SJCRH30 (cell line): ENCODE measurements at regions not wholly inside any gene's neighbourhood (a gene's known extent, or its start where the extent isn't known, plus 50 kb on each side); places are given as distances from the start of the nearest gene placed in this dataset.
"Not testable (repeated sequence)": the region's sequence is repeated elsewhere in the genome, so short reads cannot be mapped to it uniquely, and the experiment has no call there.

Experiments
- DNase-seq, 2 experiments: peaks; one replicate each; pipeline ENCODE4 v3.0.0-alpha.2; 2015 to 2020
- H3K27ac ChIP-seq: fragments of 250-450 bp; sonication (Bioruptor Pico); 2 replicates; pipeline ENCODE4 v1.5.1; 2020; ENCODE audit warnings: mild to moderate bottlenecking, moderate library complexity
- H3K27me3 ChIP-seq: fragments of 250-450 bp; sonication (Bioruptor Pico); 2 replicates; pipeline ENCODE4 v1.5.1; 2020; ENCODE audit warnings: mild to moderate bottlenecking, moderate library complexity
- H3K36me3 ChIP-seq: fragments of 250-450 bp; sonication (Bioruptor Pico); 2 replicates; pipeline ENCODE4 v1.5.1; 2020; ENCODE audit warnings: mild to moderate bottlenecking, moderate library complexity
- H3K4me1 ChIP-seq: fragments of 250-450 bp; sonication (Bioruptor Pico); 2 replicates; pipeline ENCODE4 v1.5.1; 2020; ENCODE audit warnings: mild to moderate bottlenecking, moderate library complexity
- H3K4me3 ChIP-seq: fragments of 250-450 bp; sonication (Bioruptor Pico); 2 replicates; pipeline ENCODE4 v1.5.1; 2020; ENCODE audit warnings: mild to moderate bottlenecking, moderate library complexity
- H3K9me3 ChIP-seq: fragments of 250-450 bp; sonication (Bioruptor Pico); replicated peaks from 2 replicates; pipeline ENCODE4 v1.5.1; 2020; ENCODE audit warnings: mild to moderate bottlenecking, moderate library complexity

DNA sequence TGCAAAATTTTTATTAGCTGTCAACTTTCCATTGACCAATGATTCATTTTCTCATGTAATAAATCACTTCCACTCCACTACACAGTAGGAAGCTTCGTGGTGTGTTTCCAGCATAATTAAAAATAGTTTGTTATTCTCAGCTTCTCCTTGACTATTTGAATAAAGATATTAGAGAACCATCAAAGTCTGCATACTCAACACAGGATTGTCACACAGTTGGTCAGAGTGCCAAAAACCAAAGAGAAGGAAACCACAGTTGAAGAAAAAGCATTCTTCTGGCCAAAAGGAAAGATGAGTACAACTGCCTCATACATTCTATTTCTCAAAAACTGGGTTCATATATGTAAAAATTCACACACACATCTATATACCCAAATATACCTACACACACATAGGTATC, 455.1 kb upstream of the HSF2 start:
- H3K27me3 ChIP-seq: no peaks in the 10 kb centered on the region
- no peaks in the 10 kb centered on the region for H3K9me3 ChIP-seq
- H3K36me3 ChIP-seq: no peaks in the 10 kb centered on the region
- H3K4me3 ChIP-seq: no peak overlapping the region
- no peaks in the 10 kb centered on the region for H3K4me1 ChIP-seq
- DNase-seq: no peak
- H3K27ac ChIP-seq: no peak overlapping the region

DNA sequence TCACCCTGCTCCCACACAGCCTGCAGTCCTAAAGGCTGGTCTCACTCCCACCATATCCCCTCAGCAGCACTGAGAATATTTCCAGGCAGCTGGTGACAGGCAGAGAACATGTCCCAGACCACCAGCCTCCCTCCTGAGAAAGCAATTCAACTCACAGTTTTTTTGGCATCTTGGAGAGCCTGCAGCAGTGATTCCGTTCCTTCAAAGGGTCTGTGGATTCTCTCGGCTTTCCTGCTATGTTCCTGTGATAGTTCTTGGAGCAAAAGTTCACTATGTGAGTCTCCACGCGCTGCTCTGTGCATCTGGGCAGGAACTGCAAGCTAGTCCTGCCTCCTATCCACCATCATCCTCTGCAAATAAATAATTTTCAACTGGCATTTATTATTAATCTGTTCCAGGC, 448.3 kb upstream of the HSF2 start:
- H3K4me3 ChIP-seq: no peak overlapping the region
- H3K27ac ChIP-seq: no peak overlapping the region
- H3K27me3 ChIP-seq: no peaks in the 10 kb centered on the region
- no peaks in the 10 kb centered on the region for H3K36me3 ChIP-seq
- no peak for DNase-seq
- H3K4me1 ChIP-seq: no peaks in the 10 kb centered on the region
- H3K9me3 ChIP-seq: no peaks in the 10 kb centered on the region

GRCh38 chr6:121951918-121952379, 447.5 kb upstream of the HSF2 start:
- Histone ChIP-seq H3K27me3 (no peaks in the 10 kb centered on the region), H3K36me3 (no peaks in the 10 kb centered on the region), H3K9me3 (no peaks in the 10 kb centered on the region), H3K4me3 (no peak overlapping the region), H3K27ac (no peak overlapping the region), H3K4me1 (no peaks in the 10 kb centered on the region)
- DNase-seq: no peak

GRCh38 chr6:121955401-121955800, 444.1 kb upstream of the HSF2 start:
- H3K36me3 ChIP-seq, H3K27me3 ChIP-seq, H3K9me3 ChIP-seq, H3K4me1 ChIP-seq, H3K4me3 ChIP-seq, H3K27ac ChIP-seq, DNase-seq: not testable (repeated sequence)

- DNase-seq: no peak
Observed at GRCh38 chr6:121956782-121957181, 442.7 kb upstream of the HSF2 start.

GRCh38 chr6:121959501-121959900, 440.0 kb upstream of the HSF2 start:
- DNase-seq: no peak
- no peaks in the 10 kb centered on the region for H3K4me1 ChIP-seq
- no peaks in the 10 kb centered on the region for H3K9me3 ChIP-seq
- no peak overlapping the region for H3K27ac ChIP-seq
- no peaks in the 10 kb centered on the region for H3K27me3 ChIP-seq
- H3K4me3 ChIP-seq: no peak overlapping the region
- H3K36me3 ChIP-seq: no peaks in the 10 kb centered on the region

More at GRCh38 chr6:121956782-121957181, 442.7 kb upstream of the HSF2 start:
- Histone ChIP-seq H3K27me3 (no peaks in the 10 kb centered on the region), H3K36me3 (no peaks in the 10 kb centered on the region), H3K27ac (no peak overlapping the region), H3K4me3 (no peak overlapping the region), H3K9me3 (no peaks in the 10 kb centered on the region), H3K4me1 (no peaks in the 10 kb centered on the region)

- Histone ChIP-seq H3K27me3 (no peaks in the 10 kb centered on the region), H3K4me3 (no peak overlapping the region), H3K27ac (no peak overlapping the region), H3K36me3 (no peaks in the 10 kb centered on the region), H3K9me3 (no peaks in the 10 kb centered on the region), H3K4me1 (no peaks in the 10 kb centered on the region)
- DNase-seq: no peak
Observed at GRCh38 chr6:121961619-121962125, 437.8 kb upstream of the HSF2 start.

- Histone ChIP-seq H3K4me3 (no peak overlapping the region), H3K9me3 (no peaks in the 10 kb centered on the region), H3K27me3 (no peaks in the 10 kb centered on the region), H3K4me1 (no peaks in the 10 kb centered on the region), H3K36me3 (no peaks in the 10 kb centered on the region), H3K27ac (no peak overlapping the region)
- no peak for DNase-seq
Observed at GRCh38 chr6:121963826-121964225, 435.6 kb upstream of the HSF2 start.

GRCh38 chr6:121965739-121966138, 433.7 kb upstream of the HSF2 start:
- Histone ChIP-seq H3K27ac (no peak overlapping the region), H3K27me3 (no peaks in the 10 kb centered on the region), H3K4me3 (no peak overlapping the region), H3K9me3 (no peaks in the 10 kb centered on the region), H3K4me1 (no peaks in the 10 kb centered on the region), H3K36me3 (no peaks in the 10 kb centered on the region)
- no peak for DNase-seq

- no peaks in the 10 kb centered on the region for H3K4me1 ChIP-seq
- no peak for DNase-seq
- H3K4me3 ChIP-seq: no peak overlapping the region
- H3K9me3 ChIP-seq: no peaks in the 10 kb centered on the region
- no peak overlapping the region for H3K27ac ChIP-seq
- no peaks in the 10 kb centered on the region for H3K36me3 ChIP-seq
- no peaks in the 10 kb centered on the region for H3K27me3 ChIP-seq
Observed at GRCh38 chr6:121967631-121968030, 431.8 kb upstream of the HSF2 start.

GRCh38 chr6:121971931-121972335, 427.5 kb upstream of the HSF2 start:
- Histone ChIP-seq H3K36me3 (no peaks in the 10 kb centered on the region), H3K9me3 (no peaks in the 10 kb centered on the region), H3K27ac (no peak overlapping the region), H3K27me3 (no peaks in the 10 kb centered on the region), H3K4me1 (no peaks in the 10 kb centered on the region), H3K4me3 (no peak overlapping the region)
- no peak for DNase-seq

DNA sequence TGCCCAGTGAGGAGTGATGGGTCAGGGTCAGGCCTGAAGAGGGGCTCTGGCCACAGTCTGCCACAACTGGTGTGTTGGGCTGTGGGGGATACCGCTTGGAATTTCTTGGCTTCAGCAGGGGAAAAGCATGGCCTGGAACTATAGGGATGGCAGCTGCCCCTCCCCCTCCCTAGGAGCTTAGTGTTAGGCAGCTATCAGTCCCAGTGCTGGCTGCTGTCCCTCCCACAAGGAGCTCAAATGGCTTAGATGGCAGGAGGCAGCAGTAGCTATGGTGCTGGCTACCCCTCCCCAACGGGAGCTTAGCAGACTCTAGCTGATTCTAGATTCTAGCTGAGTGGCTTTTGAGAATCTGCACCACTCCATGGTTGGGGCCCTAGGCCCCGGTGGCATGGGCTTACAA, 414.5 kb upstream of the HSF2 start:
- no peak for DNase-seq
- Histone ChIP-seq H3K27me3 (no peaks in the 10 kb centered on the region), H3K4me1 (no peaks in the 10 kb centered on the region), H3K4me3 (no peak overlapping the region), H3K27ac (no peak overlapping the region), H3K36me3 (no peaks in the 10 kb centered on the region), H3K9me3 (no peaks in the 10 kb centered on the region)

DNA sequence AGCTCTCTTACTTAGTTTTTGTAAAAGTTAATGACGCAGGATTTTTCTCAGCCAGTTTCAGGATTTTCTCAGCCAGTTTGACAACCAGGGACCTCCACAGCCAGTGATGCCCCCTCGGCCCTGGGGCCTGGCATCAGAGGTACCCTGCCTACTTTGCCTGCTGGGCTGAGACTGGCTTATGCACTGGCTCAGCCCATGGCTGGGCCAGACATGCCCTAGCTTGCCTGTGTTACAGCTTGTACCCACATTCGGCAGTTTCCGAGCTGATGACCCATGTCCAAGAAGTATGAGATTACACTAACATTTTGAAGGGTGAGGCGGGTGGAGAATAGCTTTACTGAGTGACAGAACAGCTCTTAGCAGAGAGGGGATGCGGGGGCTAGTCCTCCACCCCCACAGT, 406.1 kb upstream of the HSF2 start:
- no peaks in the 10 kb centered on the region for H3K4me1 ChIP-seq

DNA sequence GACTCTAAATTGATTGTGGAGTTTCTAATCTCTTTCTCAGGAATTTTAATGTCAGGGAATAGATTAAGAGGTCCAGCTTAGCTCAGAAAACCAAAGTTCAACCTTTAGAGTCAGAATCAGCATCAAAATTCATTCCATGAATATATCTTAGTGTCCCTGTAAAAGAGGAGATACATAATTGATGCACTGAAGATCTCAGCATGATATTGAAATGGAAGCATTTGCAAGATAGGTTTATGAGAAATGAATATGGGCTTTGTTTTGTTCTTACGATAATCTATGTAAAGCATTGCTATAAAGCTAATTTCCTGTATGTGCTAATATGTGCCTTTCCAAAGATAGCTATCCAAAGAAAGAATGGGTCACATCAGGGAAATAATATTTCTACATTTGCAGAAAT, 404.5 kb upstream of the HSF2 start:
- no peaks in the 10 kb centered on the region for H3K4me1 ChIP-seq
- no peak for DNase-seq
- H3K9me3 ChIP-seq: no peaks in the 10 kb centered on the region

More for the DNA sequence above, 406.1 kb upstream of the HSF2 start:
- no peak overlapping the region for H3K4me3 ChIP-seq
- no peaks in the 10 kb centered on the region for H3K9me3 ChIP-seq
- no peak overlapping the region for H3K27ac ChIP-seq
- no peaks in the 10 kb centered on the region for H3K36me3 ChIP-seq
- no peak for DNase-seq
- H3K27me3 ChIP-seq: no peaks in the 10 kb centered on the region

GRCh38 chr6:121998631-121999030, 400.8 kb upstream of the HSF2 start:
- DNase-seq: no peak
- Histone ChIP-seq H3K9me3 (no peaks in the 10 kb centered on the region), H3K4me3 (no peak overlapping the region), H3K27ac (no peak overlapping the region), H3K27me3 (no peaks in the 10 kb centered on the region), H3K4me1 (no peaks in the 10 kb centered on the region), H3K36me3 (no peaks in the 10 kb centered on the region)

More for the DNA sequence above, 404.5 kb upstream of the HSF2 start:
- H3K27me3 ChIP-seq: no peaks in the 10 kb centered on the region
- no peak overlapping the region for H3K4me3 ChIP-seq
- H3K36me3 ChIP-seq: no peaks in the 10 kb centered on the region
- no peak overlapping the region for H3K27ac ChIP-seq

- Histone ChIP-seq H3K4me1 (no peaks in the 10 kb centered on the region), H3K4me3 (no peak overlapping the region), H3K36me3 (no peaks in the 10 kb centered on the region), H3K27me3 (no peaks in the 10 kb centered on the region), H3K9me3 (no peaks in the 10 kb centered on the region), H3K27ac (no peak overlapping the region)
- no peak for DNase-seq
Observed at GRCh38 chr6:121999456-122000065, 399.9 kb upstream of the HSF2 start.
